Body of pancreas (tissue), 4 donors: ENCODE measurements at regions not wholly inside any gene's neighbourhood (a gene's known extent, or its start where the extent isn't known, plus 50 kb on each side); places are given as distances from the start of the nearest gene placed in this dataset.

ENCODE experiments used
- ATAC-seq: fragments of 150-250 bp; one replicate; pipeline ENCODE4 v1.9.1; 2016
- DNase-seq, 4 donors: peaks; one replicate each; pipeline ENCODE4 v3.0.0-alpha.2; 2019
- H3K27ac ChIP-seq, 4 donors: fragments of 200-600 bp; sonication (generic); 1 replicate in 3 of 4; 2 replicates in 1 of 4; pipeline versions ENCODE4 v1.5.1 to v1.6.1; 2016 to 2019; ENCODE audit warnings: mild to moderate bottlenecking in 1 of 4, mixed read lengths in 1 of 4, moderate library complexity in 1 of 4
- H3K27me3 ChIP-seq, 2 donors: fragments of 200-600 bp; sonication (generic); one replicate each; pipeline ENCODE4 v1.6.0; 2016; ENCODE audit warnings: mild to moderate bottlenecking in 1 of 2
- H3K36me3 ChIP-seq, 2 donors: fragments of 200-600 bp; sonication (generic); replicated peaks in 1 of 2; 2 replicates each; pipeline ENCODE4 v1.5.1; 2016; ENCODE audit warnings: low read depth in 2 of 2; ENCODE audit not compliant: insufficient read depth in 1 of 2
- H3K4me1 ChIP-seq: fragments of 200-600 bp; sonication (generic); one replicate; pipeline ENCODE4 v1.6.0; 2016
- H3K4me3 ChIP-seq, 2 donors: fragments of 200-600 bp; sonication (generic); 1 replicate in 1 of 2; 2 replicates in 1 of 2; pipeline ENCODE4 v1.5.1; 2016 to 2019
- H3K9me3 ChIP-seq, 3 donors: fragments of 200-600 bp; sonication (generic); 1 replicate in 2 of 3; 2 replicates in 1 of 3; pipeline ENCODE4 v1.5.1; 2016
- CTCF ChIP-seq, 7 experiments: fragments of 450-650 bp in 4 of 7; fragments of 200-600 bp in 3 of 7; sonication (generic) in 3 of 7; IDR thresholded peaks; one replicate each; pipeline ENCODE4 v1.5.1; 2016 to 2019; ENCODE audit warnings: antibody characterized with exemption in 7 of 7
- POLR2A ChIP-seq, 3 donors: fragments of 450-650 bp; IDR thresholded peaks; one replicate each; pipeline ENCODE4 v1.6.1; 2016; ENCODE audit warnings: antibody characterized with exemption in 3 of 3, mild to moderate bottlenecking in 2 of 3
- WGBS, 2 donors: methylation state at CpG; one replicate each; pipeline ENCODE4 v1.1.5; 2017; 5-methylcytosine and 5-hydroxymethylcytosine counted together
- intact Hi-C: fragments of 100-400 bp; cut with DNase I; formaldehyde crosslinking; loops from one replicate; pipeline ENCODE4 v1.15.1; 2023

GRCh38 chr5:124677374-124678351, 68.8 kb downstream of the ZNF608 start:
- Histone ChIP-seq H3K4me1 (peaks cover 46% of the 10 kb centered on the region), H3K4me3 (no peak overlapping the region), H3K27ac (peak overlapping the region; percentile 34 to 53 (median 42)), H3K36me3 (no peaks in the 10 kb centered on the region), H3K27me3 (no peaks in the 10 kb centered on the region), H3K9me3 (no peaks in the 10 kb centered on the region)
- peak in 2 of 4 donors; percentile 23 to 35 for DNase-seq
- 63 to 66% methylated on average over 9 of the region's 9 CpGs for WGBS, 2 donors
- intact Hi-C loops: no loop called here
- TF ChIP-seq POLR2A (IDR thresholded peaks at IDR 0.05) (no peak), CTCF (IDR thresholded peaks at IDR 0.05) (no peak)
- no peak for ATAC-seq

- Histone ChIP-seq H3K9me3 (no peaks in the 10 kb centered on the region), H3K36me3 (no peaks in the 10 kb centered on the region), H3K4me1 (peaks cover 61% of the 10 kb centered on the region), H3K27ac (peak overlapping the region in 1 of 4 donors; percentile 53), H3K27me3 (no peaks in the 10 kb centered on the region), H3K4me3 (no peak overlapping the region)
- WGBS, 2 donors: 36 to 41% methylated on average over 6 of the region's 6 CpGs
- intact Hi-C loops: no loop called here
- ATAC-seq: no peak
- TF ChIP-seq POLR2A (IDR thresholded peaks at IDR 0.05) (no peak), CTCF (IDR thresholded peaks at IDR 0.05) (no peak)
- no peak for DNase-seq
These were observed 70.2 kb downstream of the ZNF608 start for GRCh38 chr5:124675931-124676846.

- no peaks in the 10 kb centered on the region for H3K36me3 ChIP-seq
- DNase-seq: no peak
- no peak overlapping the region for H3K4me3 ChIP-seq
- H3K27me3 ChIP-seq: no peaks in the 10 kb centered on the region
- peak overlapping the region in 3 of 4 donors; percentile 2 to 28 (median 21) for H3K27ac ChIP-seq
- WGBS, 2 donors: 14 to 21% methylated on average over 1 of the region's 1 CpG
- H3K9me3 ChIP-seq: no peaks in the 10 kb centered on the region
- TF ChIP-seq CTCF (IDR thresholded peaks at IDR 0.05): no peak
- no peak for TF ChIP-seq POLR2A (IDR thresholded peaks at IDR 0.05)
- no peak for ATAC-seq
- intact Hi-C loops: no loop called here
- H3K4me1 ChIP-seq: peaks cover 64% of the 10 kb centered on the region
These were observed 75.2 kb downstream of the ZNF608 start for GRCh38 chr5:124671193-124671592.

DNA sequence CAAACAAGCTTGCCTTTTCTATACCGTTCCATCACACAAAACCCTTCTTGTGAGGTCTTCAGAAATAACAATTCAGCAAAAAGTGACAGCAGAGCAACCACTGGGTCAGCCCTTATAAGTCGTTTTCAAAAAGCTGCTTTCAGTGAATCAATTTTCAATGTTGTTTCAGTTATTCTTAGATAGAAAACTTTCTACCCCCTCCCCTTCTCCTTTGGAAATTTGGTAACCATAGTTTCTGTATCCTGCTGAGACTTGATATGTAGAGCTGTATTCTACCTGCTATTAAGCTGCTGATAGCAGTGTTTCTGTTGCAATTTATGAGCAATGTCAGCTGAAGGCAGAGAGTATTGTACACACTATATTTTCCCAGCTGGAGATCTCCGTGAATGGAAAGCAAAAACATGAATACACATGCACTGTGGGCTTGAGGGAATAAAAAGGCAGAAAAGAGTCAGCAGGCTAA, 75.7 kb downstream of the ZNF608 start:
- peaks cover 61% of the 10 kb centered on the region for H3K4me1 ChIP-seq
- DNase-seq: no peak

More for the DNA sequence above, 75.7 kb downstream of the ZNF608 start:
- TF ChIP-seq POLR2A (IDR thresholded peaks at IDR 0.05) (no peak), CTCF (IDR thresholded peaks at IDR 0.05) (no peak)
- Histone ChIP-seq H3K4me3 (no peak overlapping the region), H3K27me3 (no peaks in the 10 kb centered on the region), H3K27ac (peak overlapping the region in 3 of 4 donors; percentile 2 to 28 (median 21)), H3K9me3 (no peaks in the 10 kb centered on the region), H3K36me3 (no peaks in the 10 kb centered on the region)
- intact Hi-C loops: no loop called here
- WGBS, 2 donors: 33 to 35% methylated on average over 3 of the region's 3 CpGs
- ATAC-seq: peak; percentile 41
